Nephron (organoid): ENCODE measurements at regions not wholly inside any gene's neighbourhood (a gene's known extent, or its start where the extent isn't known, plus 50 kb on each side); places are given as distances from the start of the nearest gene placed in this dataset.
"Not testable (repeated sequence)": the region's sequence is repeated elsewhere in the genome, so short reads cannot be mapped to it uniquely, and the experiment has no call there.

Source experiments
- H3K27ac Mint-ChIP-seq, 3 experiments: 2 replicates each; pipeline ENCODE4 v1.8.0; 2020; ENCODE audit warnings: mixed read lengths in 3 of 3, mild to moderate bottlenecking in 2 of 3, moderate library complexity in 1 of 3
- H3K27me3 Mint-ChIP-seq: 2 replicates; pipeline ENCODE4 v1.8.0; 2021; ENCODE audit warnings: low read depth, mild to moderate bottlenecking, moderate library complexity, mixed read lengths
- H3K36me3 Mint-ChIP-seq: 2 replicates; pipeline ENCODE4 v1.8.0; 2020; ENCODE audit warnings: low read depth, mixed read lengths
- H3K4me1 Mint-ChIP-seq: 2 replicates; pipeline ENCODE4 v1.8.0; 2020; ENCODE audit warnings: mixed read lengths
- H3K4me3 Mint-ChIP-seq, 3 experiments: 2 replicates each; pipeline ENCODE4 v1.8.0; 2020; ENCODE audit warnings: mild to moderate bottlenecking in 3 of 3, mixed read lengths in 3 of 3, moderate library complexity in 2 of 3
- H3K9me3 Mint-ChIP-seq: 2 replicates; pipeline ENCODE4 v1.8.0; 2020; ENCODE audit warnings: mixed read lengths
- TF ChIP-seq, protein P1 (sequence below), 3 experiments: fragments of 200-600 bp; sonication (generic); IDR thresholded peaks; one replicate each; pipeline ENCODE4 v1.5.0; 2021; ENCODE audit warnings: antibody characterized with exemption in 3 of 3; ENCODE audit not compliant: unreplicated experiment in 3 of 3

DNA sequence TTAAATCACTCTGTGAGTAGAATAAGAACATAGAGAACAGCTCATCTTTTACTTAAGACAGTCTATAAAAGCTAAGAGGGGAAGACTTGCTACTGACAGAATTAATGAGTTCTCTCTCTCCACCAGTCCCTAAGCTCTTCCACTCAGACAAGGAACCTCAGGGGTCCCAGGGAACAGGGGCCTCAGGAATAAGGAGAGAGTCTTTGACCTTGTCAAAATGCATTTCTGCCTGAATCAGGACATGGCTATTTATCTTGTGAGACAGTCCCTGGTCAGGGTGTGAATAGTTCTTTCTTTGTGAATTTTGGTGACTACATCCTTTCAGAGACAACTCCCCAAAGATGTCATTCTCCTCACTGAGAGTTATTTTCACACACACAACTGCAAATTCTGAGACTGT, 218.7 kb upstream of the HS3ST1 start:
- H3K4me1 Mint-ChIP-seq: peaks cover 5% of the 10 kb centered on the region
- H3K27me3 Mint-ChIP-seq: no peaks in the 10 kb centered on the region
- TF ChIP-seq, protein P1, sequence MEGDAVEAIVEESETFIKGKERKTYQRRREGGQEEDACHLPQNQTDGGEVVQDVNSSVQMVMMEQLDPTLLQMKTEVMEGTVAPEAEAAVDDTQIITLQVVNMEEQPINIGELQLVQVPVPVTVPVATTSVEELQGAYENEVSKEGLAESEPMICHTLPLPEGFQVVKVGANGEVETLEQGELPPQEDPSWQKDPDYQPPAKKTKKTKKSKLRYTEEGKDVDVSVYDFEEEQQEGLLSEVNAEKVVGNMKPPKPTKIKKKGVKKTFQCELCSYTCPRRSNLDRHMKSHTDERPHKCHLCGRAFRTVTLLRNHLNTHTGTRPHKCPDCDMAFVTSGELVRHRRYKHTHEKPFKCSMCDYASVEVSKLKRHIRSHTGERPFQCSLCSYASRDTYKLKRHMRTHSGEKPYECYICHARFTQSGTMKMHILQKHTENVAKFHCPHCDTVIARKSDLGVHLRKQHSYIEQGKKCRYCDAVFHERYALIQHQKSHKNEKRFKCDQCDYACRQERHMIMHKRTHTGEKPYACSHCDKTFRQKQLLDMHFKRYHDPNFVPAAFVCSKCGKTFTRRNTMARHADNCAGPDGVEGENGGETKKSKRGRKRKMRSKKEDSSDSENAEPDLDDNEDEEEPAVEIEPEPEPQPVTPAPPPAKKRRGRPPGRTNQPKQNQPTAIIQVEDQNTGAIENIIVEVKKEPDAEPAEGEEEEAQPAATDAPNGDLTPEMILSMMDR (IDR thresholded peaks at IDR 0.05; ENCODE audit: unreplicated experiment in 3 of 3): no peak
- no peaks in the 10 kb centered on the region for H3K36me3 Mint-ChIP-seq
- H3K4me3 Mint-ChIP-seq: no peak overlapping the region
- peaks cover 11% of the 10 kb centered on the region for H3K9me3 Mint-ChIP-seq
- H3K27ac Mint-ChIP-seq: no peak overlapping the region

DNA sequence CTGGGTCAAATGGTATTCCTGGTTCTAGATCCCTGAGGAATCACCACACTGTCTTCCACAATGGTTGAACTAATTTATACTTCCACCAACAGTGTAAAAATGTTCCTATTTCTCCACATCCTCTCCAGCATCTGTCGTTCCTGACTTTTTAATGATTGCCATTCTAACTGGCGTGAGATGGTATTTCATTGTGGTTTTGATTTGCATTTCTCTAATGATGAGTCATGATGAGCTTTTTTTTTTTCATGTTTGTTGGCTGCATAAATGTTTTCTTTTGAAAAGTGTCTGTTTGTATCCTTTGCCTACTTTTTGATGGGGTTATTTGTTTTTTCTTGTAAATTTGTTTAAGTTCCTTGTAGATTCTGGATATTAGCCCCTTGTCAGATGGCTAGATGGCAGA, 214.4 kb upstream of the HS3ST1 start:
- H3K4me1 Mint-ChIP-seq, H3K27ac Mint-ChIP-seq, H3K36me3 Mint-ChIP-seq, H3K4me3 Mint-ChIP-seq, H3K27me3 Mint-ChIP-seq: not testable (repeated sequence)
- H3K9me3 Mint-ChIP-seq: peaks cover 17% of the 10 kb centered on the region

DNA sequence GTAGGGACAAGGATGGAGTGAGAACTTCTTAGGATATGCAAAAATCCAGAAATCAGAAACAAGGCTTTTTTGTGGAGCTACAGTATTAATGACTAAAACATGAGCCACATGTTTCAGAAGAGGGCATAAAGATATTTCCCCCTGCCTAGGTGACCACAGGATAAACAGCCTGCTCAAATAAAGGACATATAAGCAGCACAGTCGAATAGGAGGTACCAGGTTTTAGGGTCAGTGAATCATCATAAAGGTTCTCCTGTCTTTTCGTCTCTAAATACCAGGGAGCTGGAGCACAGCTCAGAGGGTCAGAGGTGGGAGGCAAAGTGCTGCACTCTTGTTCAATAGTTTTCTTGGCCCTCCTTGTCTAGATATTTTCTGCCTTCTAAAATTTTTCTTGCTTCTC, 211.9 kb upstream of the HS3ST1 start:
- Mint-ChIP-seq H3K9me3 (peaks cover 17% of the 10 kb centered on the region), H3K36me3 (no peaks in the 10 kb centered on the region), H3K4me3 (no peak overlapping the region), H3K4me1 (no peaks in the 10 kb centered on the region), H3K27me3 (peaks cover 8% of the 10 kb centered on the region), H3K27ac (no peak overlapping the region)
- TF ChIP-seq, protein P1 (IDR thresholded peaks at IDR 0.05; ENCODE audit: unreplicated experiment in 3 of 3): no peak

DNA sequence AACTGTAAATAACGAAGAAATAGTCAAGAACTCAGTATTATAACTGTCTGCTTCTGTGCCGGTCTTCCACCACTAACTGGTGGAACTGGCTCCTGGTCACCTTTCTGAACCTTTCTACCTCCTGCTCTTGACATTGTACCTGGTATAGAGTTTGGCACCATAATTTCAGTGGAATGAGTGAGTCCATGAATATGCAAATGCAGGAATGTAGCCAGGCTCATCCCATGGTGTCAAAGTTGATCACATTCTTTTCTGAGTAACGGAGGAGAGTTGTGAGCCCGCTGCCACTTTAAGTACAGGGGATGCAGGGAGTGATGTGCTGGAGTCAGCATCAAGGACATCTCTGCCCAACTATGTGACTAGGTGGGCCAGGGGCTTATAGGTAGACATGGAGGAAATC, 207.9 kb upstream of the HS3ST1 start:
- Mint-ChIP-seq H3K27me3 (peaks cover 8% of the 10 kb centered on the region), H3K4me3 (no peak overlapping the region), H3K9me3 (peaks cover 6% of the 10 kb centered on the region), H3K27ac (no peak overlapping the region), H3K36me3 (no peaks in the 10 kb centered on the region), H3K4me1 (no peaks in the 10 kb centered on the region)
- TF ChIP-seq, protein P1 (IDR thresholded peaks at IDR 0.05; ENCODE audit: unreplicated experiment in 3 of 3): no peak

DNA sequence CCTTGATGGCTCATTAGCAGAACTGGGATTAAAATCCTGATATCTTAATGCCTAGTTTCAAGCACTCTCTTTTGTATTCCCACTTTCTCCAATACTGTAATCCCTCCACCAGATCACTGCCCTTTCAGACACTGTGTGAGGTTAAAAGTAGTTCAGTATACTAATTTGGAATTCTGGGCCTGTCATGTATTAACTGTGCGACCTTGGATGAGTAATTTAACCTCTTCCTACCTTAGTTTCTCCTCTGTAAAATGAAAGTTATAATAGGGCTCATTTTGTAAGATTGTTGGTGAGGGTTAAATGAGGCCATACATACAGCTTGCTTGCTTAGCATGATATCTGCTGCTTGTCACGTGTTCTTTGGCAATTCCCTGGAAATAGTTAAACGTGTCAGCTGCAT, 207.3 kb upstream of the HS3ST1 start:
- Mint-ChIP-seq H3K9me3 (peaks cover 6% of the 10 kb centered on the region), H3K27me3 (peaks cover 8% of the 10 kb centered on the region), H3K36me3 (no peaks in the 10 kb centered on the region), H3K4me1 (no peaks in the 10 kb centered on the region), H3K27ac (no peak overlapping the region), H3K4me3 (no peak overlapping the region)
- TF ChIP-seq, protein P1 (IDR thresholded peaks at IDR 0.05; ENCODE audit: unreplicated experiment in 3 of 3): no peak

DNA sequence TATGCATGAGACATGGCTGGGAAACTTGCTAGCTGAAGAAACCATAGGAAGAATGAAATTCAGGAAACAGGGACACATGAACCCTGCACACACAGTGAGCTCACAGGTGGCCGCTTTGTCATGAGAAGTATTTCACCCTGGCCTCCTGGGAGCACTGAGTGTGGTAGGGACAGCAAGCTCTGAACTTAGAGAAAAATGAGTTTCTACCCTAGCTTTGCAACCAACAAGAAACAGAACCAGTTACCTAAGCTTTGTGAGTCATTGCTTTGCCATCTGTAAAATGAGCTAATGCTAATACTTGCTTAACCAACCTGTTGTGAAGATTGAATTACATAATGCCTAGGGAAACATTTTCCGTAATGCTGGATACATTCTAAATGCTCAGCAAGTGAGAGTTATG, 206.6 kb upstream of the HS3ST1 start:
- Mint-ChIP-seq H3K4me1 (no peaks in the 10 kb centered on the region), H3K36me3 (no peaks in the 10 kb centered on the region), H3K27me3 (peaks cover 8% of the 10 kb centered on the region), H3K4me3 (no peak overlapping the region), H3K27ac (no peak overlapping the region), H3K9me3 (peaks cover 6% of the 10 kb centered on the region)
- TF ChIP-seq, protein P1 (IDR thresholded peaks at IDR 0.05; ENCODE audit: unreplicated experiment in 3 of 3): no peak
